ENCODE measurements at regions not wholly inside any gene's neighbourhood (a gene's known extent, or its start where the extent isn't known, plus 50 kb on each side); places are given as distances from the start of the nearest gene placed in this dataset.

DNA sequence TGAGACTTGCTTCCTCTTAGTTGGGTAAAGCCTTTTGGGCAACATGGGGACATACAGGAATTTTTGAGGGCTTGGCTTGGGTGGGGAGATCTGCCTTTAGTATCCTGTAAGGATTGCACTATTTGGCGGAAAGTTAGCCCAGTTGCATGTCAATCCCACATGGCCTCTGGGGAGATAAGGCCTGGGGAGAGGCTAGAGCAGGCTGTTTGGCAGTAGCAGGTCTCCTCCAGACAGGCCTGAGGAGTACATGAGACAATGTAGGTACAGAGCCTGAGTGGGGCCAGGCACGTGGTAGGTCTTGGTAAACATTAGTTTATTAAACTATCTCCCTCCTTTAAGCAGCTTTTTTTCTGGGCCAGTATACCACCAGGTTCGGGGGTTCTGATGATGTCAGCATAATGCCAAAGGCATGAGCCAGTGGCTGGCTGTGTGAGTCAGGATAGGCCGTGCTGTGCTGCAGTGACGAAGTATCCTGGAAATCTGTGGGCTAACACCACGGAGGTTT, 147.9 kb downstream of the VEGFA start:
- DNase-seq (ENCODE audit: low spot score): no peak

- peak; percentile 57 for DNase-seq (ENCODE audit: low spot score)
Measured at GRCh38 chr6:43916924-43917877, 147.2 kb downstream of the VEGFA start.

DNA sequence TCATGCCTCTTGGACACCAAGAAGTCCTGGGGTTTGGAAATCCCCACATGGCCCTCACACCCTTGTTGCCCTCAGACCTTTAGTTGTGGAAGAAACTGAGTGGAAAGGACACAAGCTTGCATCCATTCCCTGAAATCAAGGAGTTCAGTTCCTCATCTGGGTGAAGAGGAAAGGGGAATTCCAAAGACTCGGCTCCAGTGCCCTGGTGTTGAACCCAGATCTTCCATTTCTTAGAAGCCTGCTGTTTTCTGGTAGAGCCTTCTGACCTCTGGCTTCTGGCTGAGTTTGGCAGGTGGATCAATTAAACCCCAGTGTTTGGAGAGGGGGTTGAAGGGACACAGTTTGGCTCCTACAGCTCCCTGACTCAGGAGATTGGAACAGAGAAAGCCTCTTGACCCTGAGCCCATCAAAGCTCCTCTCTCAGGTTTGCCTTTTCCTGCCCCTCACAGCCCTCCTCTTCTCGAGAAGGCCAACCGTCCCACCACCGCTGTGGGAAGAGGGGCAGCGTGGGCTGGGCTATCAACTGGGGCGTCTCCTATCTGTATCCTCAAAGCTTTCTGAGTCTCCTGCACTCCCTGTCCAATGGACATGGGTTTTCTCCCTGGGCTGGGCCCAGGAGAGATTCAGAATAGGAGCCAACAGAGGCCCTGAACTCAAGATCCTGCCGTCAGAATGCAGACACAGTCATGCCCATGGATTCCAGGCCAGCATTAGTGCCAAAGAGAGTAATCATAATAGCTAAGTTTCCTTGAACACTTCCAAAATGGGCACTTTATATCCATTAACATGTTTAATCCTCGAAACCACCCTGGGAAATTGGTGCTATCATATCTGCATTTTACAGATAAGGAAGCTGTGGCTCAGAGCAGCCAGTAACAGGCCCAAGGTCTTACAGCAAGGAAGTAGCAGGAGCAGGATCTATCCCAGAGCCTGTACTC, 146.2 kb downstream of the VEGFA start:
- peak; percentile 49 for DNase-seq (ENCODE audit: low spot score)

DNA sequence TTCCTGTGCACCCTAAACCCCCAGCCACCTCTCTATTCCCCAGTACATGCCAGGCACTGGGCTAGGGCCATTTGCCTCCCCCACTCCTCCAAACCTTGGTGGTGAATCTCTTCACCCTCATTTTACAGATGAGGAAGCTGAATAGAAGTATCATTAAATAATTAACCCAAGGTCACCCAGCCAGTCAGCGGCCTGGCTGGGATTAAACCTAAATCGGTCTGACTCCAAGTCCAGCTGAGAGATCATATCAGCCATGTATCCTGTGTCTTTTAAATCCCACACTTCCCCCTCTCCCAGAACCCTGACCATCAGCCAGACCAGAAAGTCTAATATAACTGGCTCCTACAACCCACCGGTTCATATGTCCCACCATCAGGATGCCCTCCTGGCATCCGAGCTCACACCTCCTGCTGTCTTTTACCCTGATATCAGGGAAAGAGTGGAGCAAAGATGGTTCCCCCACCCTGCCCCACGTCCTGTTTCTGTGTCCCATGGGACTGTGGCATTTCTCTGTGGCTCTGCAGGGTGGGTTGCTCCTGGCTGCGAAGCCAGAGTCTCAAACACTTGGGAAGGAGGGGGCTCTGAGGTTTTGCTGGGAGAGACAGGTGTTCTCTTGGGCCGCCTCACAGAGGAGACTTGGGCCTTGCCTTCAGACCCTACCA, 145.3 kb downstream of the VEGFA start:
- DNase-seq (ENCODE audit: low spot score): no peak

GRCh38 chr6:43914272-43915147, 144.5 kb downstream of the VEGFA start:
- no peak for DNase-seq (ENCODE audit: low spot score)

- no peak for DNase-seq (ENCODE audit: low spot score)
Measured at GRCh38 chr6:43913375-43914271, 143.6 kb downstream of the VEGFA start.

- no peak for DNase-seq (ENCODE audit: low spot score)
Measured at GRCh38 chr6:43912598-43913371, 142.8 kb downstream of the VEGFA start.

- DNase-seq (ENCODE audit: low spot score): no peak
Measured at GRCh38 chr6:43912116-43912577, 142.1 kb downstream of the VEGFA start.

DNA sequence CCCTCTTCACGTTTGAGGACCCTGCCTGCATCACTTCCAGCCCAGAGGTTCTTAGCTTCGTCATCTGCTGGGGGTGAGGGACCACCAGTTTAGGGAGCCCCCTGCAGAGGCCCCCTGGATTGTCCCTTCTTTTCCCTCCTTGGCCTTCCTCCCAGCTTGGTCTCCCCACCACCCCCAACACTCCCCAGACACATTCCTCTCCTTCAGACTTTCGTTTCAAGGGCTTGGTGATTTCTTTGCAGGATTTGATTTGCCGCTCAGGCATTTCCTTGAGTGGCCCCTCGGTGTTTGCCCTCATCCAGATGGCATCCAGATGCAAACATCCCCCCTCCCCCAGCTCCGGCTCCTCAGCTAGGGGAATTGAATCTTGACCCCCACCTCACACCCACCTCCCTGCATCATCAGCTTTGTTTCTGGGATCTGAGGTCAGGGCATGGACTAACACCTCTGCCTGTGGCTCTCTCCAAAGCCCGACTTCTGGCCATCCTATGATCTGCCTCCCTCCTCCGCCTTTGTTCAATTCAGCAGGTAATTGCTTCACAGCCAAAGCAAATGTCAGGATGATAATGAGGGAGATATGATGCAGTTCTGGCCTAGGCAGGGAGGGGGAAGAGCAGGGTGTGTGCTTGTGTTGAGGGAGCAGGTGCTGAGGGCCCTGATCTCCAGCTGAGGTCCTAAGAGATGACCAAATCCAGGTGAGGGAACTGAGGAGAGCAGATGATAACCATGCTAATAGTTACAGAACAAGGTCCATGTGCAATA, 141.5 kb downstream of the VEGFA start:
- DNase-seq (ENCODE audit: low spot score): no peak

GRCh38 chr6:43910638-43911353, 140.8 kb downstream of the VEGFA start:
- no peak for DNase-seq (ENCODE audit: low spot score)

DNA sequence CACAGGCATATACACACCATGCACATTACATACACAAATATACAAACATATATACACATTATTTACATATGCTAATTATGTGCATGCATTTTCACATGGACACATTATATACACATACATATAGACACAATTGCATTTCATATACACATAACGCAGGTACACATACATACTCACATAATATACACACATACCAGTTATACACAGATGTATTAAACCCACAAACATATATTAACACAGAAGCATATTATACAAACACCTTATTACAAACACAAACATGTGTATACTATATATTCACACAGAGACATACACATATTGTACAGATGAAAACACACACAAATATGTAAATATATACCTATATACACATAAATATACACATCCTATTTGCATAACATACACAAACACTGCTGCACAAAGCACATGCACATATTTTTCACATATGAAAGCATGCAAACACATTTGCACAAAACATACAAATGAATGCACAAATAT, 140.2 kb downstream of the VEGFA start:
- DNase-seq (ENCODE audit: low spot score): no peak

DNA sequence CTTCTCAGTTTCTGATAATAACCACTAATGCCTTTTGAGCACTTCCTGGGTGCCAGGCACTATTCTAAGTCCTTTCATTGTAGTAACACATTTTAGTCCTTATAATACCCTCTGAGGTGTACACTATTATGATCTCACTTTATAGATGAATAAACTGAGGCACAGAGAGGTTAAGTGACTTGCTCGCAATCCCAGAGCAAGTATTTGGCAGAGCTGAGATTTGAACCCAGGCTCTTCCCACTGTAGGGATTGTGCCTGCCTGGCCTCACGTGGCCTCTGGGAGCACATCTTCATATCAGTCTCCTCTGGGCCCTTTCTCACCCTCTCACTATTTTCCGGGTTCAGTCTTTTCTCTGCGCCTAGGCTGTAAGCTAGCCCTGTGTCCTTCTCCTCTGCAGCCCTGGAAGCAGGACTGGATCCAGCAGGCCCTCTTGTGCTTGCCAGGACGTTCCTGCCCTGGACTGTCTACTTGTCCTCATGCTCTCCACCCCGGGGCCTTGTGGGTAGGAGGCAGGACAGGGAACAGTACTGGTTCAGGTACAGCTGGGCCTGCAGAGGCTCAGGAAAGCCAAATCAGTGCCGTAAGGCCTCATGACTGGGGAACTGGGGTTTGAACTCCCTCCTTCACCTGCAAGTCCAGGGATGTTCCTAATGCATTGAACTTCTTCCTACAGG, 139.6 kb downstream of the VEGFA start:
- no peak for DNase-seq (ENCODE audit: low spot score)

DNA sequence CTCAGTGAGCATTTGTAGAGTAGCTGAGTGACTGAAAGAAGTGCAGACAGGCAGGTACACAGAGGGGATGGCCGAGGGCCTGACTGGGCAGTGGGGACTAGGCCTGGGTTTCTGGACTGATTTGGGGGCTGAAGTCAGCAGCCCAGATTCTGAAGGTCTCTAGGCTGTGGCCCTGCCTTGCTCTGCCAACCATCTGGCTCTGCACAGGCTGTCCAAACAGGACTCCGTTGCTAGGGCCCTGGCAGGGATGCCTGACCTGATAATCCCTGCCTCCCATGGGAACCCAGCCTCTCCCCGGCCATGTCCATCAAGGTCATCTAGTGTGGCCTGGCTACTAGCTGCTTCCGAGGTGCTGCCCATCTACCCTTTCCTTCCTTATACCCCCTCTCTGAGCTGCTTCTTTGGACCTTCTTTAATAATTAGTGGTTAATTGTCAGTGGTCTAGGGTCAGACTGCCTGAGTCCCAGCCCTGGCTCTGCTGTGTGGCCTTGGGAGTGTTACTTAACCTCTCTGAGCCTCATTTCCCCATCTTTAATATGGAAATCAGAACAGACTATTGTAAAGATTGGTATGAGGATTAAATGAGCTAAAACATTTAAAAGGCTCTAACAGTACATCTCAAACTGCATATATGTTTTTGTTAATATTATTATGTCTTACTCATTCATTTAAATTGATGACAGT, 137.9 kb downstream of the VEGFA start:
- no peak for DNase-seq (ENCODE audit: low spot score)

GRCh38 chr6:43907312-43907711, 137.3 kb downstream of the VEGFA start:
- no peak for DNase-seq (ENCODE audit: low spot score)

- no peak for DNase-seq (ENCODE audit: low spot score)
Measured at GRCh38 chr6:43904311-43905123, 134.5 kb downstream of the VEGFA start.

Measured in AG20443 (cell line).